ENCODE measurements at regions not wholly inside any gene's neighbourhood (a gene's known extent, or its start where the extent isn't known, plus 50 kb on each side); places are given as distances from the start of the nearest gene placed in this dataset.

DNA sequence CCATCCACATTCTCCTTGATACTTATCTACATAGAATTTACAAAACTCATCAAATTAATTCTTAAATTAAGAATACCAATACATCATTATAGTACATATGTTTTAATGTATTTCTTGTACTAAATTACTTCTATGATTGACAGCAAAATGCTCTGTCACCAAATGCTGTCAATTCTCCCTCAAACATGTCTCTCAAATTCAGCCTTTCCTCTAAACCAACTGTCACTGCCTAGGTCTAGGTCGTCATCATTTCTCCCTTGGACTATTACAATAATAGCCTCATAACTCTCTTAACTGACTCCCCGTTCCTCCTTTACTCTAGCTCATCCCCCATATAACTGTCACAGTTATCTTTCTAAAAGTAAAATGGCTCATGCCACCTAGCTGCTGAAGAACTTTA, 279.7 kb upstream of the FSTL5 start:
- no peak overlapping the region for H3K4me3 ChIP-seq
- 40% methylated on average over 2 of the region's 2 CpGs for WGBS
- no peaks in the 10 kb centered on the region for H3K4me1 ChIP-seq
- no peaks in the 10 kb centered on the region for H3K9me3 ChIP-seq
- DNase-seq (ENCODE audit: low spot score in 2 of 2): no peak
- no peaks in the 10 kb centered on the region for H3K36me3 ChIP-seq
- TF ChIP-seq POLR2AphosphoS5 (IDR thresholded peaks at IDR 0.05): no peak
- TF ChIP-seq EP300 (IDR thresholded peaks at IDR 0.05): no peak
- TF ChIP-seq POLR2A (IDR thresholded peaks at IDR 0.05): no peak
- no peaks in the 10 kb centered on the region for H3K27me3 ChIP-seq
- no peak overlapping the region for H3K27ac ChIP-seq

DNA sequence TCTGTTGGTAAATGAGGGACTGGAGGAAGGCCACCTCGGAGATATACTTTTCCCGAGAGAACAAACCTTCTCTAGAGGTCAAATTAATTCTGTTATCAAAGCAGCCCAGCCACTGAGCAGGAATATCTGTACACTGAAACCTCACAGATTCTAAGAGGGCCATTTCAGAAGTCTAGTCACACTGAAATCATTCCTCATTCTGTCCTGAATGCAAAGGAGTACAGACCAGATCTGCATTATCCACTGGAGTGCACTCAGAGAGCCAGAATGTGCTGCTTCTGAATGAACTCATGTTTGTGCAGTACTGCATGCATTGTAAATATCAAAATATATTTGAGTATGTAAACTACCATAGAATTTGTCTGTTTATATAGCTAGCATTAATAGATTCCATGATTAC, 278.3 kb upstream of the FSTL5 start:
- Histone ChIP-seq H3K36me3 (no peaks in the 10 kb centered on the region), H3K4me1 (no peaks in the 10 kb centered on the region), H3K4me3 (no peak overlapping the region), H3K27ac (no peak overlapping the region), H3K27me3 (no peaks in the 10 kb centered on the region), H3K9me3 (no peaks in the 10 kb centered on the region)
- DNase-seq (ENCODE audit: low spot score in 2 of 2): no peak
- no peak for TF ChIP-seq EP300 (IDR thresholded peaks at IDR 0.05)
- TF ChIP-seq, protein P1, sequence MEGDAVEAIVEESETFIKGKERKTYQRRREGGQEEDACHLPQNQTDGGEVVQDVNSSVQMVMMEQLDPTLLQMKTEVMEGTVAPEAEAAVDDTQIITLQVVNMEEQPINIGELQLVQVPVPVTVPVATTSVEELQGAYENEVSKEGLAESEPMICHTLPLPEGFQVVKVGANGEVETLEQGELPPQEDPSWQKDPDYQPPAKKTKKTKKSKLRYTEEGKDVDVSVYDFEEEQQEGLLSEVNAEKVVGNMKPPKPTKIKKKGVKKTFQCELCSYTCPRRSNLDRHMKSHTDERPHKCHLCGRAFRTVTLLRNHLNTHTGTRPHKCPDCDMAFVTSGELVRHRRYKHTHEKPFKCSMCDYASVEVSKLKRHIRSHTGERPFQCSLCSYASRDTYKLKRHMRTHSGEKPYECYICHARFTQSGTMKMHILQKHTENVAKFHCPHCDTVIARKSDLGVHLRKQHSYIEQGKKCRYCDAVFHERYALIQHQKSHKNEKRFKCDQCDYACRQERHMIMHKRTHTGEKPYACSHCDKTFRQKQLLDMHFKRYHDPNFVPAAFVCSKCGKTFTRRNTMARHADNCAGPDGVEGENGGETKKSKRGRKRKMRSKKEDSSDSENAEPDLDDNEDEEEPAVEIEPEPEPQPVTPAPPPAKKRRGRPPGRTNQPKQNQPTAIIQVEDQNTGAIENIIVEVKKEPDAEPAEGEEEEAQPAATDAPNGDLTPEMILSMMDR (IDR thresholded peaks at IDR 0.05): no peak
- TF ChIP-seq POLR2A (IDR thresholded peaks at IDR 0.05): no peak
- TF ChIP-seq POLR2AphosphoS5 (IDR thresholded peaks at IDR 0.05): no peak
- 90% methylated on average over 2 of the region's 2 CpGs for WGBS

DNA sequence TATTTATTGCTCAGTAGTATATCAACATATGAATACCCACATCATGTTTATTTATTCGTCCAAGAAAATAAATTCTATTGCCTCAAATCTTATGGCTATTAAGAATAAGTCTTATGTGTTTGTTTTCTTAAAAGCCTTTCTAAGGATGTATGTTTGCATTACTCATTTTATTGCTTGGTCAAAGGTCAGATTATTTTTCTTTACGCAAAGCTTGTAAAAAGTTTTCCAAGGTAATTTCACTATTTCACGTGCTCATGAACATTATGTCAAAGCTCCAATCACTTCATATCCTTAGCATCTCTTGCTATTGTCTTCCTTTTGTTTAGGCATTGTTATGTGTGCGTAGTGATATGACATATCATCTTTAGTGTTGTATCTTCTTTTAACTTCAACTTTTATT, 258.5 kb upstream of the FSTL5 start:
- Histone ChIP-seq H3K9me3 (no peaks in the 10 kb centered on the region), H3K4me3 (no peak overlapping the region), H3K27me3 (no peaks in the 10 kb centered on the region), H3K27ac (no peak overlapping the region), H3K4me1 (no peaks in the 10 kb centered on the region), H3K36me3 (no peaks in the 10 kb centered on the region)
- DNase-seq (ENCODE audit: low spot score in 2 of 2): no peak
- 85% methylated on average over 4 of the region's 4 CpGs for WGBS
- no peak for TF ChIP-seq POLR2AphosphoS5 (IDR thresholded peaks at IDR 0.05)
- TF ChIP-seq, protein P1 (IDR thresholded peaks at IDR 0.05): no peak
- TF ChIP-seq EP300 (IDR thresholded peaks at IDR 0.05): no peak
- no peak for TF ChIP-seq POLR2A (IDR thresholded peaks at IDR 0.05)

DNA sequence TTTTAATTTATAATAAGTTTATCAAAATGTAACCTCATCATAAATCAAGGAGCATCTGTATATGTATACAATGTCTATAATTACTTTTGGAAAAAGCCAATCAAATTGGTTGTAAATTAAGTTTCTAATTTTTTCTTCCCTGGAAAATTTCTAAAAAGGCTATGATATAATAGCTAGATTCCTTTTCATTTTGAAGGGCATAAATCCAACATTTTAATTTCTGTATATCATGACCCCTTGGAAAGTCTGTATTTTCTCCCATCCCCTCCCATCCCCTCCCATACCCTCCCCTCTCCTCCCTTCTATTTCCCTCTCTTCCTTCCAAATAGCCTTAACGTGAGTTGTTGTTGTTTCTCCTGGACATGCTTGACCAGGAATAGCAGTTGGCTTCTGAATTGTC, 247.1 kb upstream of the FSTL5 start:
- H3K27me3 ChIP-seq: no peaks in the 10 kb centered on the region
- WGBS: 0% methylated on average over 1 of the region's 1 CpG

DNA sequence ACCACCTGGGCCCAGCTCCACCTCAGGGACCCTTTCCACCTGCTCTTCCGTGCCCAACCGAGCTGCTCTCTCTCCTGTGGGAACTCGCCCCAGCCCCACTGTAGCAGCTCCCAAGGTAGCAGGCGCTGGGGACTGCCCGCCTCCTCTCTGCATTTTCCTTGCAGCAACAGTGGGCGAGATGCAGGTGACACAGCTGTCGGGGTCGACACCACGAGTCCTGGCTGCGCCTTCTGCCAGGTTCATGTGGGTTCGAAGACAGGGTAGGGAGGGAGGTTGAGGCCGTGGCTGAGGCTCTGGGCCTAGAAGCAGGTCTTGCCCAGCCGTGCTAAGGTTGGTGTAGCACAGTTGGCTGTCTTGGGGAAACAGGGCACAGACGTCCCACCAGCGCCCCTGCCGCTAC, 245.2 kb upstream of the FSTL5 start:
- TF ChIP-seq EP300 (IDR thresholded peaks at IDR 0.05) (no peak), POLR2A (IDR thresholded peaks at IDR 0.05) (no peak), POLR2AphosphoS5 (IDR thresholded peaks at IDR 0.05) (no peak)
- TF ChIP-seq, protein P1 (IDR thresholded peaks at IDR 0.05): no peak
- 92% methylated on average over 15 of the region's 16 CpGs for WGBS

More for the DNA sequence above, 247.1 kb upstream of the FSTL5 start:
- H3K36me3 ChIP-seq: no peaks in the 10 kb centered on the region
- TF ChIP-seq POLR2AphosphoS5 (IDR thresholded peaks at IDR 0.05) (no peak), EP300 (IDR thresholded peaks at IDR 0.05) (no peak), POLR2A (IDR thresholded peaks at IDR 0.05) (no peak)
- TF ChIP-seq, protein P1 (IDR thresholded peaks at IDR 0.05): no peak
- H3K4me1 ChIP-seq: no peaks in the 10 kb centered on the region
- DNase-seq (ENCODE audit: low spot score in 2 of 2): no peak
- H3K27ac ChIP-seq: no peak overlapping the region
- no peak overlapping the region for H3K4me3 ChIP-seq
- H3K9me3 ChIP-seq: no peaks in the 10 kb centered on the region

DNA sequence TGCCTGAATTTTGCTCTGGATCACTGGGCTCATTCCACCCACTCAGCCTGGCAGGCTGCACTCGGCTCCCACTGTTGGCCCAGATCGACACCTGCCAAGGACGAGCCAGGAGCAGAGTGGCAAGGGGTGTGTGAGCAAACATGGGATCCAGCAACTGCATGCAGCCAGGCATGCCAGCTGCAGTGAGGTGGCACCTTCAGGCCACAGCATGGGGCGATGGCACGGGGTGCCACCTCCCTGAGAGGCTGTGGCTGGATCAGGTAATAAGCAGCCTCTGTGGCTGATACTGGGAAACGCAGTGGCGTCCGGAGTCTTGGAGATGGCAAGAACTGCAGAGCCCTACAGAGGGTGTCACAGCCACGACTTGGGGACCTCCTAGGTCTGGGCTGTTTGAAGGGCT, 244.5 kb upstream of the FSTL5 start:
- no peak overlapping the region for H3K4me3 ChIP-seq
- no peaks in the 10 kb centered on the region for H3K9me3 ChIP-seq
- WGBS: 80% methylated on average over 7 of the region's 9 CpGs
- no peaks in the 10 kb centered on the region for H3K27me3 ChIP-seq
- no peak overlapping the region for H3K27ac ChIP-seq
- no peaks in the 10 kb centered on the region for H3K4me1 ChIP-seq
- no peaks in the 10 kb centered on the region for H3K36me3 ChIP-seq
- no peak for DNase-seq (ENCODE audit: low spot score in 2 of 2)
- no peak for TF ChIP-seq POLR2AphosphoS5 (IDR thresholded peaks at IDR 0.05)
- no peak for TF ChIP-seq POLR2A (IDR thresholded peaks at IDR 0.05)
- TF ChIP-seq, protein P1 (IDR thresholded peaks at IDR 0.05): no peak
- TF ChIP-seq EP300 (IDR thresholded peaks at IDR 0.05): no peak

More for the DNA sequence above, 245.2 kb upstream of the FSTL5 start:
- H3K27ac ChIP-seq: no peak overlapping the region
- H3K36me3 ChIP-seq: no peaks in the 10 kb centered on the region
- no peaks in the 10 kb centered on the region for H3K4me1 ChIP-seq
- DNase-seq (ENCODE audit: low spot score in 2 of 2): no peak
- no peaks in the 10 kb centered on the region for H3K9me3 ChIP-seq
- H3K27me3 ChIP-seq: no peaks in the 10 kb centered on the region
- H3K4me3 ChIP-seq: no peak overlapping the region
